ENCODE measurements at regions not wholly inside any gene's neighbourhood (a gene's known extent, or its start where the extent isn't known, plus 50 kb on each side); places are given as distances from the start of the nearest gene placed in this dataset.

DNA sequence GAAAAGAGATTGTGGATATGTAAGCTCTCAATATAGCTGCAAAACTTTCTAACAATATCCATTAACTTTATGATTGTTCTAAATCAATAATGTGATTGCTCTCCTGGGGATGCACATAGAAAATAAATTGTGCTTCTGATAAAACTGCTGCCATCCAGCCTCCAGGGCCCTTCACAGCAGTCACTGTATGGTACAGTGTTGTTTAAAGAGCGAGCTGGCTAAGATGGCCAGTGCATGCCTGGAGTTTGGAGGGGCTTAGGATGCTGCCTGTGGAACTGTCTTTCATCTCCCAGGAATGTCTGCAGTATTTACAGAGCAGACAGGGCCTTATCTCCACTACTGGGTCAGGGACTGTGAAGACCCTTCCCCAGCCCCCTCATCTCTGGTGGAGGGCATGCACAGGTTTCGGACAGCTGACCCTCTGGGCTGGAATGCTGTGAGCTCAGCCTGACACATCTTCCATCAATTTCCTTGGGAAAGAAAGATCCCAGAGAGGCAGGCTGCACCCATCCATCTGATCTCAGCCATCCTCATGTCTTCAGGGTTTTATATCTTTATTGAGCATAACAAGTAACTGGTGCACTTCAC, 137.0 kb downstream of the PLPP3 start:
- no peak for DNase-seq (ENCODE audit: low read depth in 1 of 2, low spot score in 1 of 2)

DNA sequence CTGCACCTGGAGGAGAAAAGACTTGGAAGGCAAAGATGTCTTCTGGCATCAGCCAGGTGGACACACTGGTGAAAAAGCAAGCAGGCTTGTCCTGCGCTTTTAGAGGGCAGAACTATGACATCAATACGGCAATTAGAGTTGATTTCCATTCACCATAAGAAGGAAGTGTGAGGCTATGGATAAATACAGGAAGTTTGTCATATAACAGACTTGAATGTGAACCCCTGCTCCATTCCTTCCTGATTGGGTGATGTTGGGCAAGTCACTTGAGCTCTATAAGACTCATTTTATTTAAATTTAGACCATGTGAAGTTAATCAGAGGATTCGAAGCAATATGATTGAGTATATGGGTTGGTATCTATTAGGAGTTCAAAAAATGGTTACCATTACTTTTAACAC, 137.8 kb downstream of the PLPP3 start:
- DNase-seq (ENCODE audit: low read depth in 1 of 2, low spot score in 1 of 2), result no peak

DNA sequence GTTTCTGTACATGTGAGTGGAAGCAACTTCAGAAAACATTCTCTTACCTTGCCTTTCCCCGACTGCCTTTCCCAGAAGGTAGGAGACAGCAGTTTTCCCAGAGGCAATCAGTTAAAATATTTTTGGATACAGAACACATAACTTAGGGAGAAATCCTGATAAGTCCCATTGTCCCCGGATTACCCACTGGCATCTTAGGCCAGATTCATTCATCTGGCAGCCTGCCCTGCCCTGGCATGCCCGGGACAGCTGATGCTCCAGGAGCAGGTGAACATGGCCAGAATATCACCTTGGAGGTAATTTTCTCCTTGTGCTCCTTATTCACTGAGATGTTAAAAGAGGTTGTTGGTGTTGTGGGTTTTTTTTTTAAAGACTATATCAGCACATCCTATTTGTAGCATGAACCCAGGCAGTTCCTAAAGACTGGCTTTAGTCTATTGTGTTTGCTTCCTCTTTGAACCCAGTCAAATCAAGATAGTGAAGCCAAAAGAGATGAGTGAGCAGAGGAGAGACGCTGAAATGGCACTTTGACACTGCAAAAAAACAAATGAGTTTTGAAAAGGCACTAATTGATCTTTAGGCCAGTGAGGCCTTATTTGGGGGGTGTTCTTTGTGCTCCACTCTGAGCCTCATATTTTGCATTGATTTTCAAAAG, 139.6 kb downstream of the PLPP3 start:
- DNase-seq (ENCODE audit: low read depth in 1 of 2, low spot score in 1 of 2), result no peak

DNA sequence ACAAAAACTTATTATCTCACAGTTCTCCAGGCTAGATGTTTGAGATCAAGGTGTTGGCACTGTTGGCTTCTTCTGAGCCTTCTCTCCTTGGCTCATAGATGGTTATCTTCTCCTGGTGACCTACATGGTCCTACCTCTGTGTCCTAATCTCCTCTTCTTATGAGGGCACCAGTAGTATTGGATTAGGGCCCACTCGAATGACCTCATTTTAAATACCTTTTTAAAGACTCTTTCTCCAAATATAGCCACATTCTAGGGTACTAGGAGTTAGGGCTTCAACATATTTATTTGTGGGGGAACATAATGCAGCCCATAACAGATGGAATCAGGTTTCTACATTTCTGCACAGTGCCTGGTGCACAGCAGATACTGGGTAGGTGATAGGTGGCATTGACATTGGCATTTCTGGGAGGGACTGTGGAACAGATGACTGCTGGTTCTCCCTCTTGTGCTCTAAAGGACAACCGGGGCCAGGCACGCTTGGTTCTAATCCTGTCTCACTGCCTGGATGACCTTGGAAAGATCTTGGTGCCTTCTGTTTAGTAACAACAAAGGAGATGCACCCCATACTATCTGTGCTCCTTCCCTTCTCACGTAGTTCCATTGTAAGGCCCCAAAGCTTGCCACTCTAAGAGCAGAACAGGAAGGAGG, 140.3 kb downstream of the PLPP3 start:
- DNase-seq (ENCODE audit: low read depth in 1 of 2, low spot score in 1 of 2), result no peak

DNA sequence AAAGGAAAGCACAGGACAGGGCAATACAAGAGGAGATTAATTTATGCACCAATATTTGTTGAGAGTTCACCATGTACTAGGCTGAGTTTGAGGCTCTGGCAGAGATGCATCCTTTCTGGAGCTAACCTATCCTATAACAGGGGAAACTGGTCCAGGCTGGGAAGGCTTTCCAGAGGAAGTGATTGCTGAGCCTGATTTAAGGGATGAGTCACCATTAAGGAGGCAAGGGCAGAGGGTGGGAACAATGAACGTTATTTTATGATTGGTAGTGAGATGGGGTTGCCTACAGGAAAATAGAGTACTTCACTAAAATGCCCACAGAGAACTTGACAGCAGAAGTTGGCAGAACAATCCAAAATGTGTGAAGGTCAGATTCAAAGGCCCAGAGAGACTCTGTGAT, 141.4 kb downstream of the PLPP3 start:
- no peak for DNase-seq (ENCODE audit: low read depth in 1 of 2, low spot score in 1 of 2)

DNA sequence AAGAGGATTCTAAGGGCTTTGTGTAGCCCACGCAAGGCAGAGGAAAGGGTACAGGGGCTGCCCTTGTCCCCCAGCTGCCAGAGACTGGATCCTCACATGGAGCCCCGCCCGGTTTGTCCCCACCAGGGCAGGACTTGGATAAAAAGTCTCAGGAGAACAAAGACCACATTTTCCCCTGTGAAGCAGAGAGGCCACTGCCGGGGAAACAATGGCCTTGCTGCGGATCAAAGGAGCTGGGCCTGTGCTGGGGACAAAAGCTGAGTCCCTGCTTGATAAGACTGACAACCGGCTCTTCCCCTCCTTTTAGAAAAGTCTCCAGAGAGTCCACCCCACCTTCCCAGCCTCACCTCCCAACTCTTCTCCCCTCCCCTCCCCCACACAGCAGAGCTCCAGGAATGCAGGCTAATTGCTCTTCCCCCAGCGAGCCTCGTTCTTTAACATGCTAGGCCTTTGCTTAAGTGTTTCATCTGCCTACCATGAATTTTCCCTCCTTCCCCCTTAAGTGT, 142.4 kb downstream of the PLPP3 start:
- DNase-seq (ENCODE audit: low read depth in 1 of 2, low spot score in 1 of 2), result no peak

DNA sequence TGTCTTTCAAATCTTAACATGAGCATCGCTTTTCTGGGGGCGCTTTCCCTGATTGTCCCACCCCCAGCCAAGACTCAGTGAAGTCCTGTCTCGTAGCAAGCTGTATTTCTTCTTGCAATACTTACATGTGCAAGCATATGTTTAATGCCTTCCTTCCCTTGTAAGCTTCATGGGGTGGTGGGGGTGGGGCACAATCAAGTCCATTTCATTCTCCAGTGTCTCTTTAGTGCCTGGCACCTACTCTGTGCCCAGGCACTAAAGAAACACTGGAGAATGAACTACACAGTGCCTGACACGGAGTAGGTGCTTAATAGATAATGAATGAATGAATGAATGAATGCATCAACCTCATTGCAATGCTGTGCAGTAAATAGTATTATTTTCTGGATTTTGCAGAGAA, 143.1 kb downstream of the PLPP3 start:
- no peak for DNase-seq (ENCODE audit: low read depth in 1 of 2, low spot score in 1 of 2)

DNA sequence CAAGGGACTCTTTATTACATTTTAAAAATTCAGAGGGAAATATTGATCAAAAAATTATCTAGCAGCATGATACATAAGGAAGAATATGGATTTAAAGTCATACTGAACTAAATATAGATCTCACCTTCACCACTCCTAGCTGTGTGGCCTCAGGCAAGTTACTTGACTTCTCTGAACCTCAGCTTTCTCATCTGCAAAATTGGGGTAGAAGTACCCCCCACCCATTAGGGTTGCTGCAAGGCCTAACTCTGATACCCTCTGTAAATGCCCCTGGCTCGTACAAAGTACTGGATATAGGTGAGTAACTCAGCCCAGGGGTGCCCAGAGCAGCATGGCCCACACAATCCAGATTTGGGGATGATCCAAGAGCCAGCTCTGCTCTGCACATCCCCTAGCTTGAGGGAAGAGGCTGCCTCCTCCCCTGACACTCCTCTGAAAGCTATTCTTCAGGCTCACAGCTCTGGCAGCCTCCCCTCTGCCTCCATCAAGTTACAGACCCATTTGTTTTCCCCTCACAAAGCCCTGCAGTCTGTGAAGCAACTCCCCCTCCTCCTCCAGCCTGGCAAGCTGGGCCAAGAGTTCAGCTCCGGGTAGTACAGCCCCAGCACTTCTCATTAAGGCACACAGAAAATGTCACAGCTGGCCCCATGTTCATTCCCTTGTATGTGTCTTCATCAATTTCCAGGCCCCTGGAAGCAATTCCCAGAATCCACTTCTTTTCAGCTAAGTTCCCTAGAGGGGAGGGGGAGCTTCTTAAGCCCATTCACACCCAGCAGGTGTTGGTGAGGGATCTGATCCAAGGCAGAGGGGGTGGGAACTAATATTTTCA, 143.7 kb downstream of the PLPP3 start:
- DNase-seq (ENCODE audit: low read depth in 1 of 2, low spot score in 1 of 2), result no peak

DNA sequence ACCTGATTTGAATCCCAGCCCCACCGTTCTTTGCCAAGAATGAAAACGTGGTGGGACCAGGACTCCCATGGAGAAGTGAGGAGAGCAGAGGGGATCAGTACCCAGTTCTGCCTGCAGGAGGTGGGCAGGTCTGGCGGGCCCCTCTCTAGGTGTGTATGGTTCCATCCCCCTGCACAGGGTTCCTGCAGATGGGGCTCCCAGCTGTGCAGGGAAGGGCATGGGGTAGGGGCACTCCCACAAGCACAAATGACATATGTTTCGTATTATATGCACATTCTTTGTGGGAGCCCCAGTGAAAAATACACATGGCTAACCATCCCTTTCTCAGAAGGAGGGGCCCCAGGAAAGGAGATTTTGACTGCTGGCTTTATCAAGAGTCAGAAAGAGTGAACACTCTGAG, 144.6 kb downstream of the PLPP3 start:
- DNase-seq (ENCODE audit: low read depth in 1 of 2, low spot score in 1 of 2), result no peak

DNA sequence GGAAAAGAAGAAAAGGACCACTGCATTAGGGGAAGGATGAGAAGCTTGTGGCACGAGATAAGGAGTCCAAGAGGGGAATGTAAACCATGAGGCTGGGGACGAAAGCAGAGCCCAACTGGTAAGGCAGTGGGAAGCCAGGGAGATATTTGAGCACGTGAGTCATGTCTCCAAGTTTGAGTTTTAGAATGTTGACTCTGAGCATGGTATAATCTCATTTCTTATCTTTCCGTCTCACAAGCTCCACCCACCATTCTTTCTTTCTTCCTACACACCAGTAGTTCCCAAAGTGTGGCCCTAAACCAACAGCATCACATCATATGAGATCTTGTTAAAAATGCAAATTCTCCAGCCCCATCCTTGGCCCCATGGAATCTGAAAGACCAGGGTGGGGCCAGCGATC, 145.3 kb downstream of the PLPP3 start:
- DNase-seq (ENCODE audit: low read depth in 1 of 2, low spot score in 1 of 2), result no peak

DNA sequence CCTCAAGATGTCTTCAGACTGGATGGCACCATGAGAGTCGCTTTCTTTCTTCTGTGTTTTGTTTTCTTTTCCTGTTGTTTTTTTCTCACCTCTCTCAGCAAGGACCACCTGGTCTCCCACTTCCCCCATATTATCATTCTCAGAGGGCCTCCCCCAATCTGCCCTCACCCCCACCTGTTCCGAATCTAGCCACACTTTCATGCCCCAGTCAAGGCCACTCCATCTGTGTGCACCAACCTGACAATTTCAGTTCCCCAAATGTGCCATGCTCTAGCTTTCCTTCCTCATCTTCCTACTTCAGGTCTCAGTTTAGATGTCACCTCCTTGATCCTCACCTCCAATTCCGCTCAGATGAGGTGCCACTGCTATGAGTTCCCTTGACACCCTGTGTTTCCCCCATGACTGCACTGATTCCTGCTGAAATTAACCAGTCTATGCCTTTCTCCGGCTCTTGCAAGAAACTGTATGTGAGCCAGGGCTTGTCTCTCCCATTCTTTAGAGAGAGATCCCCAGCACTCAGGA, 146.2 kb downstream of the PLPP3 start:
- no peak for DNase-seq (ENCODE audit: low read depth in 1 of 2, low spot score in 1 of 2)

DNA sequence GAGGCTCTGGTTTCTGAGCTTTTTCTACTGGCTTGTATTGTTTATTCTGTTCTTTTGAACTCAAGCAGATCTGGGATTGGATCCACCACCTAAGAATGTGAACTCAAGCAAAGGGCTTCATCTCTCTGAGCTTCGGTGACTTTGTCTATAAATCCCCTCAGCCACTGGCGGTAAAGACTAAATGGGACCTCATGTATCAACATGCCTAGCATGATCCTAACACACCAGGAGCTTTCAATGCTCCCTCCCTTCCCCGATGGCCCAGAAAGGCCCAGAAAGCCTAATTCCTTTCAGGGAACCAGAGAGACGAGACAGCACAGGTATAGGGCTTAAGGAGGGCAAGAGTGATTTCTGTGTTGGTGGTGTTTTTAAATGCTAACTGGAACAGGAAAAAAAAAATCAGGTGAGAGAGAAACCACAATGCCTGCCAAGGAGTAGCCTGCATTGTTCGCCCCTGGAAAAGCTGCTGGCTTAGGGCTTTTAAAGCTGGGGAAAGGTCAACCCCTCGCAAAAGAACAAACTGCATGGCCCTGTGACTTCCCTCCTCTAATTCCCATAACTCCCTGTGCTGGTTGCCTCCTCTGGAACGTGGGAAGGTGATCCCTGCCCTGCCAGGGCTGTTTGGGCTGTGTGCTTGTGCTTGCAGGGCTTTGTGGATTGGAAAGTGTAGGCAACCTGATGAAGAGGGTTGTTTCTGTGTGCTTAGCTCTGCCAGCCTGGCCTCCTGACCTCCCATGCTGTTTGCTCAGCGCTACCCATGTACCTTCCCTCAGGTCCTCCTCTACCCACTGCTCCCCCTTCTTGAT, 147.0 kb downstream of the PLPP3 start:
- no peak for DNase-seq (ENCODE audit: low read depth in 1 of 2, low spot score in 1 of 2)

DNA sequence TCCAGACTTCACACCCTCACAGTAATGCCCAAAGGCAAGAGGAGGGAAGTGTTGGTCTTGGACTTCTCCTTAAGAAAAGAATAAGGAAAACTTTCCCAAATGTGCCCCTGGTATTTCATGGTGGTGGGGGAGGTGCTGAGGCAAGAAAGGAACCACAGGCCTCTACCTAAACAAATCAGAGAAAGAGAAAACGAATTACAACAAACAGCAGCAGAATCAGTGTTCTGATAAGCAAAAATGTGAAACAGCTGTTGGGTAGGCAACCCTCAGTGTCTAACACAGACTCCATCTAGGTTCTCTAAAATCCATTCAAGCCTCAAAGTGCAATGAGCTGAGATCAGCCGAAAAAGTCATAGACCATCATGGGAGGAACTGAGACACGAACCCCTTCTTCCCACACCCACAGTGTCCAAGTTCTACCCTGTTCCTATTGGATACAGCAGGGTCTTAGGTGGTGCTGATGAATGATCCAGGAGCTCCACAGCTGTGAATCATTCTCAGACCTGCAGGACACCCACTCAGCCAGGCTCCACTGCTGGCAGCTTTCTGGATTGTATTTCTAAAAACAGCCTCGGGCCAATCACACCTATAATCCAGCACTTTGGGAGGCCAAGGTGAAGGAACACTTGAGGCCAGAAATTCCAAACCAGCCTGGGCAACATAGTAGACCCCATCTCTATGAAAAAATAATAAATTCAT, 149.1 kb downstream of the PLPP3 start:
- DNase-seq (ENCODE audit: low read depth in 1 of 2, low spot score in 1 of 2), result no peak

DNA sequence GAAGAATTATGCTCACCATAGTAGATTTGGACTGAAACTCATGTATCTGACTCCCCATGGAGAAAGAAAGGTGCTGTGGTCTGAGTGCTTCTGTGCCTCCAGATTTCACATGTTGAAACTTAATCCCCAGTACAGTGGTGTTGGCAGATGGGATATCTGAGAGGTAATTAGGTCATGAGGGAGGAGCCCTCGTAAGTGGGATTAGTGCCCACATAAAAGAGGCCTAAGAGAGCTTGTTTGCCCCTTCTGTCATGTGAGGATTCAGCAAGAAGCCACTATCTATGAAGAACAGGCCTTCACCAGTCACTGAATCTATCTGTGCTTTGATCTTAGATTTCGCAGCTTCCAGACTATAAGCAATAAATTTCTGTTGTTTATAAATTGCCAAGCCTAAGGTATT, 150.1 kb downstream of the PLPP3 start:
- DNase-seq (ENCODE audit: low read depth in 1 of 2, low spot score in 1 of 2), result no peak

DNA sequence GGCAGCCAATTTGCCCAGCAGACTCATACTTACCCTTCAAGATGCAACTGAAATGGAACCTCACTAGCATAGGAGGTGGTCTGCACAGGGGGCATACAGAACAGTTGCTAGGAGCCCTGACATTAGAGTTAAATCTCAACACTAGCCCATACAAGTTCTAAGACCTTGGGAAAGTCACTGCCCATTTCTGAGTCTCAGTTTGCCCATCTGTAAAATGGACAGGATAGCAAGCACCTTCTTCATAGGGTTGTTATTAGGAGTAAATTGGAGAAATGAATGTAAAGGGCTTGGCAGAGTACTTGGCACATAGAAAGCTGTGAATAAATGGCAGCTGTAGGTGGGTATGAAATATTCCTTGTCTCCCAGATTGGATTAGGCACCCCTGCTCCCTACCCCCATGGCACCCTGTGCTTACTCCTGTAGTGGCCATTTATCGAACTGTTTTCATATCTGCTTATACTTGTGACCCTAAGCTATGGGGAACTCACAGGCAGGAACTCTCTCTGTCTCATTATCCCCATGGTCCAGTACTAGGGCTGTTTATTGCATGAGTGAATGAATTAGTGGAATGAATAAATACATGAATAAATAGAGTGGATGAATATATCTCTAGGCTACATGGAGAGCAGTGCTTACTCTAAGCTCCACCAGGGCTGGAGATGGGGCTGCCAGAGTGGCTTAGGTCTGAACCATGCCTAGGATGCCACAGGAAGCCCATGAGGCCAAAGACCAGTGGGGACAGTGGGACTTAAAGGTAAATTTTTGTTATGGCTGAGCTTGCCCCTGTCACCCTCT, 152.6 kb downstream of the PLPP3 start:
- DNase-seq (ENCODE audit: low read depth in 1 of 2, low spot score in 1 of 2), result no peak

DNA sequence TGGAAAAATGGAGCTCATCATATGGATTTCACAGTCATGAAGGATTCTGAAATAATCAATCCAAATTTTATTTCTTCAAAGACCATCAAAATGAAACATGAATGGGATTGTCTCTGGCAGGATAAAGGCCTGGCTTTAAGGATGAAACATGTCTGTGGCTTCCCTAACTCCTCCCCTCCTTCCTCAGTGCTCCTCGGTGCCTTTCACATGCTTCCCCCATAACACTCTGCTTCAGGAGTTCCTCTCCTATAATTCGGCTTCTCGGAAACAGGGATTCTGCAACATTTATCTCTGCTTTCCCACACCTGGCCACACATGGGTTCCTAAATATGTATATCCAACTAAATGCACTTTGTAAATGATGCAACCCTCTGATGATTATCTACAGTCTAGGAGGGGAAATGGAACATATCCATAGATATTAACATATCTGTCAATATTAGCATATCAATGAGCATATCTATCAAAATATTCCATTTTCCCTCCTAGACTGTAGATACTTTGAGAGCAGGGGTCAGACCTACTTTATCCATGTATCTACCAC, 153.8 kb downstream of the PLPP3 start:
- DNase-seq (ENCODE audit: low read depth in 1 of 2, low spot score in 1 of 2), result no peak

DNA sequence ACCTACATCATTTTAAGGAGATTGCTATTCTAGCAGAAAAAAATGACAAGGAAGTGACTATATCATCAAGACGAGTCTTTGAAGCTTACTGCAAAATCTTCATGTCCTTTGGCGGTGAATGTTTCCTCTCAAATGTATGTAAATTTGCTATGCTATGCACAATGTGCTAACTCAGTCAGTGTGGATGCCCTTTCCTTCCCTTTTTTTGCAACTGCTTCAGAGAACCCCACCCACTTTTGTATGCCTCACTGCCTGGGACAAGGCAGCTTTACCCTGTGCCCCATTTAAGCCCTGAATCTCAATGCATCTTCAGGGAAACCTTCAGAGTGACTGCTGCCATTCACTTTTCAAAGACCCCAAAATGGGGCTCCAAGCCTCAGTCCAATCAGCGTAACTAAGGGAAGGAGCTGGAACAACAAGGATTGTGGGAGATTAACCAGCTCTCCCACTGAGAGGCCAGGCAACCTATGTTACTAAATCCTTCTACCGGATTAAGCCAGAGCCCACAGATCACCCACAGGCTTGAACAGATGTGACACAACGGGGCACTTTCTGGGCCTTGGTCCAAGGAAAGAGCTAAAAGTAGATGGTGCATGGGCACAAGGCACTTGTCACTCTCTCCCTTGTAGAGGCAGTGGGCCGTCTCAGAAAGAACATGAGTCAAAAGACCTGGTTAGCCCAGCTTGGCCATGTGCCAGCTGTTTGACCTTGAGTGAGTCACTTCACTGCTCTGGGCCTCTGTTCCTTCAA, 154.4 kb downstream of the PLPP3 start:
- DNase-seq (ENCODE audit: low read depth in 1 of 2, low spot score in 1 of 2), result no peak

DNA sequence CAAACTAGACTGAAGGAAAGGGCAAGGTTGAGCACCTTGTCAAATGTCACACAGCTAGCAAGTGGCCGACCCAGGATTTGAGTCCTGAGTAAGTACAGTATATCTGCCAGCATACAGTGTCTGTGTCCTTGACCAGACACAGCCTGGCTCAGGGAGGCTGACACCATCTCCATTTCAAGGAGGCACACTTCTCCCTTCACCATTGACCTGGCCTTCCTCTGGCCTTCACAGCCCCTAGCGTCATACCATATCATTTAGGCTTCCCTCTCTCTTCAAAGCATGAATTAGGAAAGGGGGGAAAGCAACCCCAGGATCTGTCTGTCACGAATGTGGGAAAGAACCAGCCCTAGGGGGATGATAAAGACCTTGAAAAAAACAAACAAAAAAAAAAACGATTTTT, 155.6 kb downstream of the PLPP3 start:
- no peak for DNase-seq (ENCODE audit: low read depth in 1 of 2, low spot score in 1 of 2)
